Activated T-cell treated with anti-CD3 and anti-CD28 coated beads for 1 hour (primary cell): ENCODE measurements at regions not wholly inside any gene's neighbourhood (a gene's known extent, or its start where the extent isn't known, plus 50 kb on each side); places are given as distances from the start of the nearest gene placed in this dataset.
"Not testable (repeated sequence)": the region's sequence is repeated elsewhere in the genome, so short reads cannot be mapped to it uniquely, and the experiment has no call there.

Experiments used
- DNase-seq: peaks from one replicate; pipeline ENCODE4 v3.0.0-alpha.2; 2020; ENCODE audit warnings: low read depth

DNA sequence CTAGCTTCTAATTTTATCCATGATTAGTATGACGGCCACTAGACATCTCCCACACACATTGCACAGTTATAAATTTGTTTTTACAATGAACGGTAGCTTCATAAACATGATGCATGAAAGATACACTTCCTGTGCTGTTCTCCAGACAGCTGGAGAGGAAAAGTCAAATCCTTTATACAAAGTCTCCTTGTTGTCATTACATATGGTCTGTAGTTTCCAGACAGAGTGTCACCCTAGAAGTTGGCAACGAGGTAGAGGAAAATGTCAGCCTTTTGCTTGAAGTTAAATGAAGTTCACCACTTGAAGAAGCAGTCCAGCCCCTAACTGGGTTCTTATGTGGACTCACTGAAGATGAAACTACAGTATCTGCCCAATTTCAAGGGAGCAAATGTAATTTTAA is 253.0 kb upstream of the P2RY1 start:
- DNase-seq, result no peak

DNA sequence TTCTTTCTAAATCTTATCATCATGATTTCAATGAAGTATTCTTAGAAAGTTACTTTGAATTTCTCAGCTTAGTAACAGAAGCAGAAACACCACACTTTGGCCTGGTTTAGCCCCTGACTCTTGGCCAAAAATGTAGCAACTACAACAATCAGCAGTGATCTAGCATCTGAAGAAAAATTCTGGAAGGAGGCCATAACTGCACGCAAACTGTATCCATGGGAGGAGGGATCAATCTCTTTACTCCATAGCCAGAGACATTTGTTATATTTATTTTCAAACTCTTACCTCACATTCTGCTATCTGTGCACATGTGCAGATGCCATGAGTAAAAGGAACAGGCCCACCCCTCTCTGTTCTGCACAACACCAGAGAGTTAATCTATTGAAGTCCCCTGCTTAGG is 251.0 kb upstream of the P2RY1 start:
- DNase-seq, result no peak

- no peak for DNase-seq
Measured at GRCh38 chr3:152586974-152587373, 248.0 kb upstream of the P2RY1 start.

DNA sequence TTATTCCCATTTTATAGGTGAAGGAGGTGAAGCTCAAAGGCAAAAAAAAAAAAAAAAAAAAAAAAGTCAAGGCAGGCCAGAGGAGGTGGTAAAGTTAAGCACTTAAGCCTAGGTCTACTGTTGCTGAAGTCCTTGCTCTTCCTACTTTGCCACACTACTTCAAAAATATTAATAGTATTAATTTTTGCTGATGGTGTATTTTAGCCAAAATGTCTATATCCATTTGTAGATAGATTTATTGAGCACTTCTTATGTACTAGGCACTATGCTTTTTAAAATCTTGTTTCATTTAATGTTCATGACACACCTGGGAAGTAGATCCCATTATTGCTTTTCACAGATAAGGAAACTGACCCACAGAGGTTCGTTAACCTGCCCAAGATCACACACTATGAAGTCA is 247.1 kb upstream of the P2RY1 start:
- no peak for DNase-seq

DNA sequence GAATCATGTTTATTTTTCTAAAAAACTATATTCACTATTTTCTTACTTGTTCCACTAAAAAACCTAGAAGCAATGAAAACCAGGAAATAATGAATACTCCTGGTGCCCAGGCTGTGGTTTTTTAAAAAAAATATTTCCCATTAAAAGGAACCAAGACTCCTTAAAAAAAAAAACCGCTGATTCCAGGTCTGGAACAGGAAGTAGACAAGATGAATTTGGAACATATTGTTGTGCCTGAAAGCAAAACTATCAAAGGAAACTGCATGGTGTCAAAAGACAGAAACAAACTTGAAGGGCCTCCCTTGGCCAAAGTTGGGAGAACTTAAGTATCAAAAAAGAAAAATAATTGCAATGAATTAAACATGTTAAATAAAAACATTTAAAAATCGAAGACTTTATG is 245.3 kb upstream of the P2RY1 start:
- DNase-seq, result no peak

DNA sequence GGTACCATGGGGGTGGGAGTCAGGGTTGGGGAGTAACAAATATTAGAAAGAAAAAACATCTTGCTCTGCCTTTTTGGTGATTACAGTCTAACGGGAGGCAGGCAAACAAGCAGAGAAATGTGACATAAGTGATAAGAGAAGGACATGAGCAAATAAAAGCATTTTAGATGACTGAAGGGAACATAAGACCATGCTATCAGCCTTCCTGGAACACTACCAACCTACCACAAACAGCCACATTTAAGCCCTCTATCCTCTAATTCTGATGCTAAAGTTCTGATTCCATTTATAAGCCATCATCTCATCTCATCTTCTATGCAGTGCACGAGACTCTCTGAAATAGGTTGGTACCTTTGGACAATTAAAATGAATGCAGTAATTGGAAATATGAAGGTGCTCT is 243.4 kb upstream of the P2RY1 start:
- DNase-seq, result no peak

GRCh38 chr3:152593242-152593641 is 241.7 kb upstream of the P2RY1 start:
- DNase-seq, result no peak

DNA sequence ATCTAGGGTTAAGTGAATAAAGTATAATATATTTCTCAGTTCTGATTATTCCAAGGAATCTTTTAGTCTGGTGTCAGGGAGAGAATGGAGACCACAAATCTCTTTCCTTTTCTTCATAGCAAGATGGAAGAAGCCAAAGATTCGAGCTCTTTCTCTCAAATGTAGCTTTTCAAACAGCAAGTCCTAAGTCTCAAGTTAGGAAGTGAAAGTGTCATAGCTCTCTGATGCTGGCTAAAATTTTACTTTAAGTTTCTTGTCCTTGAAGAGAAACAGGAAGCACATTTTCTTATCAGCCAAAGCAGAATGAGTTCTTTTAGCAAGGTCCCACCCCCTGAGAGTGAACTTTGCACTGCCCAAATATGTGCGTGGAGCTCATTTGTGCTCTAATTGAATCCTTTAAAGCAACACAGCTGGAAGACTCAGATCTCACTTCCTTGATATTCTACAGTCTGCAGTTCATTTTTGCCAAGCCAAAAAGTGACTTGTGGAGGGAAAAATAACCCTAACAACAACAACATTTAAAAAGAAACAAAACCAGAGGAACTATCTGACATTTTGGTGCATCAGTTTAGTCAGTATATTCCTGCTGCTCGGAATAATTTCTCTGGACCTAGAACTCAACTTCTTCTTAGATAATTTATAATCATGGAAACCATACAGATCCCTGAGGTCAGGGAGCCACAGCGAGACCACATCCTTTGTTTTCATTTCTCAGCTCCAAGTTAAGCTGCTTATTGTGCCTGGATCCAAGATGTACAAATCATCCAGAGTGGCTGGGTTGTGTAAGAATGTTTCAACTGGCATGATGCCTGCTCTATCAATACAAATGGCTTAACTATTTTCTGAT is 238.7 kb upstream of the P2RY1 start:
- DNase-seq, result no peak

DNA sequence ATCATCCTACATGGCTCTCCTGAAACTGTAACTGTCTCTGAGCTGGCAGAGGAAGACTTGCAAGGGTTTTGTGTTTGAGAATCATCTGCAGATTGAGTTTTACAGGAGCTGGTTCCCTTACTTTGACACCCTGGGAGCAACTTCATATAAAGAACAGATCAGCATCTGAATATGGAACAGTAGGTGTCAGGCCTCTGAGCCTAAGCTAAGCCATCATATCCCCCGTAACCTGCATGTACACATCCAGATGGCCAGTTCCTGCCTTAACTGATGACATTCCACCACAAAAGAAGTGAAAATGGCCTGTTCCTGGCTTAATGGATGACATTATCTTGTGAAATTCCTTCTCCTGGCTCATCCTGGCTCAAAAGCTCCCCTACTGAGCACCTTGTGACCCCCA is 238.1 kb upstream of the P2RY1 start:
- DNase-seq, result not testable (repeated sequence)

DNA sequence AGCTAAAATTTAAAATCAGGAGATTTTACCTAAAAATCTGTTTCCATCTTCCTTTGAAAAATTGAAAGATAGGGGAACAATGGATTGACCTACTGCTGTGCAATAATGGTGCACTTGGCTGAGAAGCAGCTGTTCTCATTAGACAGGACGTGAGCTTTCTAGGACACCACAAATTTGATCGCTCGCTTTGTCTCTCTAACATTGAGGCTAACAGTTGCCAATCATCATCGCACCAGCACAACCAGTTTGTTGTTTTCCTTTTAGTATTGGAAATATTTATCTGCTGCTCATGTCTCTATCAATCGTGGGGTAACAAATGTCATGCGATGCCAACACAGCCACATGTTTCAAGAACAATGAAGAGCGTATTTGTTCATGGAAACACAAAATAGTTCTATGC is 228.8 kb upstream of the P2RY1 start:
- no peak for DNase-seq

DNA sequence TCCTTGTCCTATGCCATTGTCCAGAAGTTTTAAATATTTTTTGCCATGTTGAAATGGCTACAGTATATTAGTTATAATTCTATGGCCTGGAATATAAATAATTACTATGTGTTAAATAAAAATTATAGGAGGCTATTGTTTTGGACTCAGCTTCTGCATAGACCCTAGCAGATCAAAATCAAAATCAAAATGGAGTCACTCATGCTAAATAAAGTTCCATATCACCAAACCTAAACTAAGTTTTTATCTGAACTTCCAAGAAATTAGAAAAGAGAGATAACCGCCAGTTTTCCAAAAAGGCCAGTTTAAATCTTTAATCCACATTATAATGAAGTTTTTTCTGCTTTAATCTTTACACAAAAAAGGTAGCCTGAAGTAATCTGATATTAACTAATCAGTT is 227.8 kb upstream of the P2RY1 start:
- DNase-seq, result no peak

- DNase-seq, result no peak
Measured at GRCh38 chr3:152608696-152609594, 226.0 kb upstream of the P2RY1 start.

GRCh38 chr3:152609891-152610290 is 225.0 kb upstream of the P2RY1 start:
- DNase-seq, result no peak

DNA sequence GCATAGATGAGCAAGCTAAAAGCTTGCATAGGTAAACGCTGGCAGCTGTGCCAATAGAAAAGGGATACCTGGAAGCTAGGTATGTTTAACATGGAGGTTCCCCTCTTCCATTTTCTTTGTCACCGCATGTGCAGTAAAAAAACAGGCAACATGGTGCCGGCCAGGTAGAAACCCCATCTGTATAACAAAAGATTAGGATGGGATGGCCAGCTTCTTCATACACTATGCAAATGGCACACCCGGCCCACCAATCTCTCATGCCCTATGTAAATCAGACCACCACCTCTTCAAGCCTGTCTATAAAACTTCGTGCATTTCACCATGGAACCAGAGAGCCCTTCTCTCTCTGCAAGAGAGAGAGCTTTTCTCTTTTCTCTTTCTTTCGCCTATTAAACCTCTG is 224.3 kb upstream of the P2RY1 start:
- DNase-seq, result no peak

DNA sequence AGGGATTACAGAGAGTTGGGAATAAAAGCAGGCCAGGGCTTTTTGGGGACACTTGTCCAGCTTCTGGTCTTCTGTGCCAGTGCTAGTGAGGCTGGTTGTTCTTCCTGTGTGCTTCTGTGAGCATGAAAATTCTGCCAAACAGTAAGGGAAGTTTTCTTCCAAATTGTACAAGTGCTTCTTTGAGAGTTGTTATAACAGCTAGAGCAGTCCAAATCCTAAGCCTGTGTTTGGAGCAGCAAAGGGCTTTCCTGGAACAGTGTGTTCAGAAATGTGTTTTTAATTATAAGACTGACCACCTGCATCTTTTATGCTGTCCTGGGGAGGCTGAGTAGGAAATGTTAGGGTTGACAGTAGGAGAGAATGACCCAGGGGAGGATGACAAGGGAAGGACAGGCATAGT is 223.0 kb upstream of the P2RY1 start:
- no peak for DNase-seq

- no peak for DNase-seq
Measured at GRCh38 chr3:152613851-152614250, 221.1 kb upstream of the P2RY1 start.

DNA sequence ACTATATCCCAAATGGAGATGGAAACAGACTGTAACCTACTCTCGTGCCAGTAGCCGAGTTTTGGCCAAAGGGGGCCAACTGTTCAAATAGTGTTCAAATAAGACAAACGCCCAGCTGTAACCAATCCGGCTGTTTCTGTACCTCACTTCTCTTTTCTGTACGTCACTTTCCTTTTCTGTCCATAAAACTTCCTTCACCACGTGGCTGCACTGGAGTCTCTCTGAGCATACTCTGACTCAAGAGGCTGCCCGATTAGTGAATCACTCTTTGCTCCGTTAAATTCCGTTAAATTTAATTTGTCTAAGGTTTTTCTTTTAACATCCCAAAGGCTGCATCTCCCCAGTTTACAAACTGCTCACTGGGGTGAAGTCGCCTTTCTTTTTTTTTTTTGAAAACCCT is 219.2 kb upstream of the P2RY1 start:
- no peak for DNase-seq

- no peak for DNase-seq
Measured at GRCh38 chr3:152617609-152618008, 217.3 kb upstream of the P2RY1 start.

DNA sequence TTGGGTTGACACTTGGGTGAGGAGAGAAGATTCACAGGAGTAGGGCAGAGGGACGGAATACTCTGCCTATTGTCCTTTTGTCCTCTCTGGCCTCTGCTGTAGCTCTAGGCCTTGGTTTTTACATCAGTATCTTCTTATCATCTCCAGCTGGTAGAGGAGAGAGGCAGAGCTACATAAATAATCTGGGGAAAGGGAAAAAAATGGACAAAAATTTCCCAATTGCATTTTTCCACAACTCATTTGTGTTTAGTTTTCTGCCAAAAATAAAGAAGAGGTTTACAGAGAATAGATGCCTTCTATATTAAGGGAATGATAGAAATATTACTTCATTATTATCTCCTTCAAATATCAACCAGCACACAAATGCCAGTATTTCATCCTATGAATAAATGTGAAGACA is 216.4 kb upstream of the P2RY1 start:
- no peak for DNase-seq

DNA sequence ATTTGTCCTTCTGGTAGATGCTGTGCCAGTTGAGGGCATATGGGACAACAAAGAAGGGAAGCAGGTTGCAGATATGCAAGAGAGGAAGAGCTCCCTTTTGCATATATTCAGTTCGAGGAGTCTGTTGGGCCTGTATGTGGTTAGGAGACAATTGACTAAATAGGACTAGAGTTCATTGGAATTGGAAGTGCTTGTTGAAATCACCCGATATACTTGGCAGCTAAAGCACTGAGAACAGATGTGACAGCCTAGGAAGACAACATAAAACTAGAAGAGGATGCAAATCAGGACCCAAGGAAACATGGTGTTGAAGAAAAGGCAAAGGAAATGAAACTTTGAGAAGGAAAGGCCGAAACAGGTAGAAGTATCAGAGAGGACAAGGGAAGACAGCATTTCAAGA is 215.2 kb upstream of the P2RY1 start:
- DNase-seq, result no peak

GRCh38 chr3:152620395-152620794 is 214.5 kb upstream of the P2RY1 start:
- DNase-seq, result no peak

DNA sequence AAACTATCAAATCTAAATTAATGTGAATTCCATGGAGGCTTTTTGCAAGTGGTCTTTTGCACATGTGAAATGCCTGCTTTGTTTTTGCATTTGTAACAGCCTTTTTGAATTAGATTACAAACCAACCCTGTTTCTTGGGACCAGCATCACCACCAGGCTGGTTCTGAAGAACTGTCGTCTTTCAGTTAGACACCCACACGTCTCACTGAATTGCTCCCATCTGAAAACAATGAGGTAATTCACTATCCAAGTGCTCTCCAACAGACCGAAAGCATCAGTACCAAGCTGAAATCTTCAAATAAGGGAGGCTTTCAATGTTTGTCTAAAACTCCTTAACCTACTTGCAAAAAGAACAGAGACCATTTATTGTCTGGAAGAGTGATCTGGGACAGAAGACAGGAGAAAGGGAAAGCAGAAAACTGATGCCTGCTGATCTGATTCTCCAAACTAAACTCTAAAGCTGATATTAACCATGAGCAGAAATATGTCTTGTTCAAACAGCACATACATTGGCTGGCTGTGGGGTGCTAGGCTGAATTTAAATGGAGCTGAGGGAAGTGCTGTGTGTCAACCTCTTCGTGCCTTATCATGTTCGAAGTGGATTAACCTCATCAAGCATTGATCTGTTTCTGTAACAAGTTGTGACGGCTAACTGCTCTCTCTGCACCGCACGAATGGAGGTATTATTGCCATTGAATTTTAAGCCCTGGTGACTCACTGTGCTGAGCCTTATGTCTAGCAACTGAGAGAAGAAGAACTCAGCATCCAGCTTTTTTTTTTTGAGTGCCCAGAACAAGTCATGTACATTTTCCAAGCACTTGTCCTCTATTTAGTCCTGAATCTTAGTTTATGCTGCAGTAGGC is 213.7 kb upstream of the P2RY1 start:
- DNase-seq, result no peak
